Astrocyte of the cerebellum (primary cell): ENCODE measurements at regions not wholly inside any gene's neighbourhood (a gene's known extent, or its start where the extent isn't known, plus 50 kb on each side); places are given as distances from the start of the nearest gene placed in this dataset.
"Not testable (repeated sequence)": the region's sequence is repeated elsewhere in the genome, so short reads cannot be mapped to it uniquely, and the experiment has no call there.

Experiments
- DNase-seq: peaks from one replicate; pipeline ENCODE4 v3.0.0-alpha.2; 2011; ENCODE audit warnings: low read depth
- H3K4me3 ChIP-seq: 2 replicates; pipeline ENCODE4 v1.5.1; 2011; ENCODE audit warnings: mild to moderate bottlenecking, low read depth, low read length, moderate library complexity
- CTCF ChIP-seq: IDR thresholded peaks from 2 replicates; pipeline ENCODE4 v1.5.1; 2012; ENCODE audit warnings: low read length, low read depth, moderate library complexity, mild to moderate bottlenecking; ENCODE audit errors: missing control alignments
- in situ Hi-C: cut with HindIII; loops from 2 replicates; pipeline ENCODE4 v1.10.0; 2017; ENCODE audit warnings: low sequenced_read_pairs

GRCh38 chr6:44002593-44003344, 124.5 kb downstream of the MRPL14 start:
- no peak for DNase-seq
- peak overlapping the region; percentile 25 for H3K4me3 ChIP-seq
- in situ Hi-C loops, result no loop called here
- TF ChIP-seq CTCF, result peak; percentile 21

- no peak for DNase-seq
- in situ Hi-C loops, result no loop called here
- peak overlapping the region; percentile 25 for H3K4me3 ChIP-seq
- TF ChIP-seq CTCF, result no peak
These were observed 125.1 kb downstream of the MRPL14 start for GRCh38 chr6:44002067-44002592.

GRCh38 chr6:44001318-44002066, 125.8 kb downstream of the MRPL14 start:
- in situ Hi-C loops, result no loop called here
- H3K4me3 ChIP-seq, result no peak overlapping the region
- no peak for DNase-seq
- TF ChIP-seq CTCF, result peak; percentile 42

- no peak for DNase-seq
- no peak for TF ChIP-seq CTCF
- in situ Hi-C loops, result no loop called here
- H3K4me3 ChIP-seq, result no peak overlapping the region
These were observed 126.9 kb downstream of the MRPL14 start for GRCh38 chr6:44000164-44000842.

- DNase-seq, result no peak
- no peak for TF ChIP-seq CTCF
- H3K4me3 ChIP-seq, result no peak overlapping the region
- in situ Hi-C loops, result no loop called here
These were observed 127.6 kb downstream of the MRPL14 start for GRCh38 chr6:43999628-44000027.

GRCh38 chr6:43998592-43999243, 128.5 kb downstream of the MRPL14 start:
- H3K4me3 ChIP-seq, in situ Hi-C loops, DNase-seq: not testable (repeated sequence)

GRCh38 chr6:43997990-43998585, 129.2 kb downstream of the MRPL14 start:
- H3K4me3 ChIP-seq, DNase-seq, in situ Hi-C loops: not testable (repeated sequence)
